ENCODE measurements at regions not wholly inside any gene's neighbourhood (a gene's known extent, or its start where the extent isn't known, plus 50 kb on each side); places are given as distances from the start of the nearest gene placed in this dataset.

- no peak for TF ChIP-seq GABPA (IDR thresholded peaks at IDR 0.05; ENCODE audit: low read depth, low read length)
- TF ChIP-seq GABPA (CRISPR knock-in tag; IDR thresholded peaks at IDR 0.05; ENCODE audit: low read depth) = no peak
- TF ChIP-seq ZNF782 (CRISPR knock-in tag; IDR thresholded peaks at IDR 0.05; ENCODE audit: borderline replicate concordance) = no peak
- TF ChIP-seq SP1 (IDR thresholded peaks at IDR 0.05) = no peak
- no peak for TF ChIP-seq SP1 (CRISPR knock-in tag; IDR thresholded peaks at IDR 0.05)
- no peak for TF ChIP-seq FOXK2 (IDR thresholded peaks at IDR 0.05)
- TF ChIP-seq ZNF788 (CRISPR knock-in tag; IDR thresholded peaks at IDR 0.05; ENCODE audit: borderline replicate concordance) = no peak
These were observed 274.9 kb downstream of the PIK3R1 start for GRCh38 chr5:68490406-68490805.

Data from HepG2 (cell line).